AG09309 (cell line): ENCODE measurements at regions not wholly inside any gene's neighbourhood (a gene's known extent, or its start where the extent isn't known, plus 50 kb on each side); places are given as distances from the start of the nearest gene placed in this dataset.

Experiments
- DNase-seq: peaks from one replicate; pipeline ENCODE4 v3.0.0-alpha.2; 2010; ENCODE audit warnings: low read depth
- H3K4me3 ChIP-seq: 2 replicates; pipeline ENCODE4 v1.5.1; 2011; ENCODE audit warnings: mild to moderate bottlenecking, low read depth, low read length, moderate library complexity; ENCODE audit not compliant: control insufficient read depth
- TF ChIP-seq, protein P1 (sequence below): IDR thresholded peaks from 2 replicates; pipeline ENCODE4 v1.5.1; 2011; ENCODE audit warnings: mild to moderate bottlenecking, low read depth, low read length, inconsistent platforms; ENCODE audit not compliant: insufficient read depth, control insufficient read depth; ENCODE audit errors: missing control alignments

- H3K4me3 ChIP-seq: no peak overlapping the region
- TF ChIP-seq, protein P1, sequence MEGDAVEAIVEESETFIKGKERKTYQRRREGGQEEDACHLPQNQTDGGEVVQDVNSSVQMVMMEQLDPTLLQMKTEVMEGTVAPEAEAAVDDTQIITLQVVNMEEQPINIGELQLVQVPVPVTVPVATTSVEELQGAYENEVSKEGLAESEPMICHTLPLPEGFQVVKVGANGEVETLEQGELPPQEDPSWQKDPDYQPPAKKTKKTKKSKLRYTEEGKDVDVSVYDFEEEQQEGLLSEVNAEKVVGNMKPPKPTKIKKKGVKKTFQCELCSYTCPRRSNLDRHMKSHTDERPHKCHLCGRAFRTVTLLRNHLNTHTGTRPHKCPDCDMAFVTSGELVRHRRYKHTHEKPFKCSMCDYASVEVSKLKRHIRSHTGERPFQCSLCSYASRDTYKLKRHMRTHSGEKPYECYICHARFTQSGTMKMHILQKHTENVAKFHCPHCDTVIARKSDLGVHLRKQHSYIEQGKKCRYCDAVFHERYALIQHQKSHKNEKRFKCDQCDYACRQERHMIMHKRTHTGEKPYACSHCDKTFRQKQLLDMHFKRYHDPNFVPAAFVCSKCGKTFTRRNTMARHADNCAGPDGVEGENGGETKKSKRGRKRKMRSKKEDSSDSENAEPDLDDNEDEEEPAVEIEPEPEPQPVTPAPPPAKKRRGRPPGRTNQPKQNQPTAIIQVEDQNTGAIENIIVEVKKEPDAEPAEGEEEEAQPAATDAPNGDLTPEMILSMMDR: no peak
- DNase-seq: no peak
Measured at GRCh38 chr6:141346535-141346934, 786.2 kb upstream of the GJE1 start.

- no peak overlapping the region for H3K4me3 ChIP-seq
- TF ChIP-seq, protein P1: no peak
- no peak for DNase-seq
Measured at GRCh38 chr6:141337191-141337590, 795.5 kb upstream of the GJE1 start.

GRCh38 chr6:141335477-141336273 is 797.0 kb upstream of the GJE1 start:
- TF ChIP-seq, protein P1: no peak
- no peak for DNase-seq
- no peak overlapping the region for H3K4me3 ChIP-seq

GRCh38 chr6:141326925-141327324 is 805.8 kb upstream of the GJE1 start:
- TF ChIP-seq, protein P1: no peak
- DNase-seq: no peak
- peak overlapping the region; percentile 7; the same call in 1 of the 2 replicates for H3K4me3 ChIP-seq

DNA sequence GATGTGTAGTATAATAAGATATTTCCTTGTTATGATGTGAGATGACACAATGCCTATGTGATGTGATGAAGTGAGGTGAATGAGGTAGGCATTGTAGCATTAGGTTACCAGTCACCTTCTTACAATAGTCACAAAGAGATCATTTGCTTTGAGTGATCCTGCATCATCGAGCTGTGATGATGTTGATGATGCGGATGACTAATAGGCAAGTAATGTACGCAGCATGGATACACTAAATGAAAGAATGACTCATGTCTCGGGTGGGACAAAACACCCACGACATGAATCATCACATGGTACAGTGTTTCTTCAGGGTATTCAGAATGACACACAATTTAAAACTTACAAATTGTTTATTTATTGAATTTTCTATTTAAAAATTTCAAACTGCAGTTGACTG is 806.3 kb upstream of the GJE1 start:
- peak overlapping the region; percentile 7; the same call in 1 of the 2 replicates for H3K4me3 ChIP-seq
- TF ChIP-seq, protein P1: no peak
- peak; percentile 96 for DNase-seq

GRCh38 chr6:141321493-141322347 is 811.0 kb upstream of the GJE1 start:
- H3K4me3 ChIP-seq: no peak overlapping the region
- TF ChIP-seq, protein P1: no peak
- no peak for DNase-seq
